CD14-positive monocyte (primary cell): ENCODE measurements at regions not wholly inside any gene's neighbourhood (a gene's known extent, or its start where the extent isn't known, plus 50 kb on each side); places are given as distances from the start of the nearest gene placed in this dataset.

Source experiments
- DNase-seq, 3 donors: peaks; one replicate each; pipeline ENCODE4 v3.0.0-alpha.2; 2011 to 2022
- H2AFZ ChIP-seq: 2 replicates; pipeline ENCODE4 v1.6.0; 2012; ENCODE audit warnings: mild to moderate bottlenecking, low read depth, low read length, inconsistent platforms; ENCODE audit not compliant: insufficient read depth, poor library complexity, severe bottlenecking
- H3K27ac ChIP-seq, 2 donors: 1 replicate in 1 of 2; 2 replicates in 1 of 2; pipeline ENCODE4 v1.5.1; 2012 to 2013; ENCODE audit warnings: low read length in 2 of 2, control low read depth in 1 of 2, inconsistent platforms in 1 of 2, low read depth in 1 of 2, mild to moderate bottlenecking in 1 of 2
- H3K27me3 ChIP-seq, 2 donors: one replicate each; pipeline versions ENCODE4 v1.6.0 to v1.6.1; 2011 to 2013; ENCODE audit warnings: low read length in 2 of 2; ENCODE audit not compliant: control insufficient read depth in 2 of 2, insufficient read depth in 2 of 2
- H3K36me3 ChIP-seq, 2 donors: replicated peaks in 1 of 2; 1 replicate in 1 of 2; 2 replicates in 1 of 2; pipeline versions ENCODE4 v1.5.1 to v1.6.1; 2012 to 2013; ENCODE audit warnings: low read length in 2 of 2, control low read depth in 1 of 2, inconsistent platforms in 1 of 2, mild to moderate bottlenecking in 1 of 2; ENCODE audit not compliant: insufficient read depth in 2 of 2, control insufficient read depth in 1 of 2
- H3K4me1 ChIP-seq, 2 donors: 1 replicate in 1 of 2; 2 replicates in 1 of 2; pipeline versions ENCODE4 v1.5.1 to v1.6.1; 2012 to 2013; ENCODE audit warnings: low read length in 2 of 2, control low read depth in 1 of 2, inconsistent platforms in 1 of 2, mild to moderate bottlenecking in 1 of 2, moderate library complexity in 1 of 2; ENCODE audit not compliant: insufficient read depth in 2 of 2, control insufficient read depth in 1 of 2
- H3K4me2 ChIP-seq: replicated peaks from 2 replicates; pipeline ENCODE3; 2012; ENCODE audit warnings: low read length, moderate library complexity, mild to moderate bottlenecking; ENCODE audit not compliant: poor library complexity, severe bottlenecking; ENCODE audit errors: extremely low read depth
- H3K4me3 ChIP-seq, 3 experiments: fragments of 200-600 bp in 1 of 3; sonication (generic) in 1 of 3; replicated peaks in 1 of 3; 1 replicate in 2 of 3; 2 replicates in 1 of 3; pipeline ENCODE4 v1.5.1; 2011 to 2013; ENCODE audit warnings: low read length in 3 of 3, mild to moderate bottlenecking in 3 of 3, control low read depth in 2 of 3, low read depth in 2 of 3, inconsistent platforms in 1 of 3, moderate library complexity in 1 of 3
- H3K79me2 ChIP-seq: 2 replicates; pipeline ENCODE4 v1.6.0; 2012; ENCODE audit warnings: mild to moderate bottlenecking, control low read depth, inconsistent platforms, low read length, moderate library complexity; ENCODE audit not compliant: insufficient read depth
- H3K9ac ChIP-seq: 2 replicates; pipeline ENCODE4 v1.6.0; 2017; ENCODE audit warnings: low read length, mild to moderate bottlenecking; ENCODE audit not compliant: insufficient read depth, poor library complexity, severe bottlenecking
- H3K9me3 ChIP-seq, 2 donors: replicated peaks in 1 of 2; 1 replicate in 1 of 2; 2 replicates in 1 of 2; pipeline versions ENCODE4 v1.5.1 to v1.6.1; 2012 to 2013; ENCODE audit warnings: low read length in 2 of 2, control low read depth in 1 of 2; ENCODE audit not compliant: control insufficient read depth in 1 of 2, insufficient read depth in 1 of 2
- H4K20me1 ChIP-seq: 2 replicates; pipeline ENCODE4 v1.6.0; 2012; ENCODE audit warnings: mild to moderate bottlenecking, low read length, control low read depth, moderate library complexity; ENCODE audit not compliant: insufficient read depth
- H3K27ac Mint-ChIP-seq, 7 donors: one replicate each; pipeline ENCODE4 v1.8.0; 2020; ENCODE audit warnings: mild to moderate bottlenecking in 7 of 7, mixed read lengths in 7 of 7, moderate library complexity in 6 of 7, inconsistent platforms in 2 of 7
- H3K27me3 Mint-ChIP-seq, 3 donors: one replicate each; pipeline ENCODE4 v1.8.0; 2021 to 2022; ENCODE audit warnings: low read depth in 3 of 3, mild to moderate bottlenecking in 3 of 3, mixed read lengths in 3 of 3, moderate library complexity in 3 of 3, inconsistent platforms in 1 of 3
- H3K36me3 Mint-ChIP-seq, 2 donors: one replicate each; pipeline ENCODE4 v1.8.0; 2020; ENCODE audit warnings: mixed read lengths in 2 of 2, inconsistent platforms in 1 of 2, mild to moderate bottlenecking in 1 of 2
- H3K4me1 Mint-ChIP-seq: one replicate; pipeline ENCODE4 v1.8.0; 2020; ENCODE audit warnings: mild to moderate bottlenecking, mixed read lengths
- H3K4me3 Mint-ChIP-seq, 2 donors: one replicate each; pipeline ENCODE4 v1.8.0; 2020; ENCODE audit warnings: mild to moderate bottlenecking in 2 of 2, mixed read lengths in 2 of 2, moderate library complexity in 1 of 2
- H3K9me3 Mint-ChIP-seq, 7 donors: one replicate each; pipeline ENCODE4 v1.8.0; 2020 to 2022; ENCODE audit warnings: mixed read lengths in 7 of 7, mild to moderate bottlenecking in 6 of 7, moderate library complexity in 6 of 7, inconsistent platforms in 2 of 7
- WGBS: methylation state at CpG from one replicate; pipeline ENCODE4 v1.1.5; 2013; ENCODE audit warnings: missing lambda C conversion rate; ENCODE audit not compliant: insufficient coverage; 5-methylcytosine and 5-hydroxymethylcytosine counted together
- intact Hi-C, 2 donors: fragments of 100-400 bp; cut with micrococcal nuclease; formaldehyde crosslinking; loops; one replicate each; pipeline versions ENCODE4 v1.15.0 to v1.15.1; 2023
- TF ChIP-seq, protein P1 (sequence below): fragments of 200-600 bp; IDR thresholded peaks from one replicate; pipeline ENCODE4 v1.8.0; 2022; ENCODE audit warnings: antibody characterized with exemption, mild to moderate bottlenecking

- Histone ChIP-seq H3K27ac (no peak overlapping the region), H4K20me1 (no peaks in the 10 kb centered on the region), H3K4me3 (no peak overlapping the region), H3K79me2 (no peaks in the 10 kb centered on the region), H3K9me3 (no peaks in the 10 kb centered on the region), H3K4me1 (no peaks in the 10 kb centered on the region), H2AFZ (no peak overlapping the region), H3K36me3 (no peaks in the 10 kb centered on the region), H3K4me2 (no peak overlapping the region), H3K27me3 (no peaks in the 10 kb centered on the region), H3K9ac (no peak overlapping the region)
- Mint-ChIP-seq H3K36me3 (no peaks in the 10 kb centered on the region), H3K4me3 (no peak overlapping the region), H3K9me3 (peaks cover 0 to 2% (median 0%) of the 10 kb centered on the region in 7 donors), H3K4me1 (no peaks in the 10 kb centered on the region), H3K27ac (no peak overlapping the region), H3K27me3 (peaks cover 0 to 4% (median 2%) of the 10 kb centered on the region in 3 donors)
- intact Hi-C loops, result no loop called here
- 90% methylated on average over 7 of the region's 8 CpGs for whole genome bisulfite sequencing
- no peak for DNase-seq
- TF ChIP-seq, protein P1, sequence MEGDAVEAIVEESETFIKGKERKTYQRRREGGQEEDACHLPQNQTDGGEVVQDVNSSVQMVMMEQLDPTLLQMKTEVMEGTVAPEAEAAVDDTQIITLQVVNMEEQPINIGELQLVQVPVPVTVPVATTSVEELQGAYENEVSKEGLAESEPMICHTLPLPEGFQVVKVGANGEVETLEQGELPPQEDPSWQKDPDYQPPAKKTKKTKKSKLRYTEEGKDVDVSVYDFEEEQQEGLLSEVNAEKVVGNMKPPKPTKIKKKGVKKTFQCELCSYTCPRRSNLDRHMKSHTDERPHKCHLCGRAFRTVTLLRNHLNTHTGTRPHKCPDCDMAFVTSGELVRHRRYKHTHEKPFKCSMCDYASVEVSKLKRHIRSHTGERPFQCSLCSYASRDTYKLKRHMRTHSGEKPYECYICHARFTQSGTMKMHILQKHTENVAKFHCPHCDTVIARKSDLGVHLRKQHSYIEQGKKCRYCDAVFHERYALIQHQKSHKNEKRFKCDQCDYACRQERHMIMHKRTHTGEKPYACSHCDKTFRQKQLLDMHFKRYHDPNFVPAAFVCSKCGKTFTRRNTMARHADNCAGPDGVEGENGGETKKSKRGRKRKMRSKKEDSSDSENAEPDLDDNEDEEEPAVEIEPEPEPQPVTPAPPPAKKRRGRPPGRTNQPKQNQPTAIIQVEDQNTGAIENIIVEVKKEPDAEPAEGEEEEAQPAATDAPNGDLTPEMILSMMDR, result no peak
Measured at GRCh38 chr15:93562395-93563123, 473.5 kb upstream of the RGMA start.

- TF ChIP-seq, protein P1, result no peak
- Histone ChIP-seq H3K4me2 (no peak overlapping the region), H3K36me3 (no peaks in the 10 kb centered on the region), H3K4me3 (no peak overlapping the region), H3K9me3 (no peaks in the 10 kb centered on the region), H3K79me2 (no peaks in the 10 kb centered on the region), H2AFZ (no peak overlapping the region), H3K4me1 (no peaks in the 10 kb centered on the region), H3K9ac (no peak overlapping the region), H4K20me1 (no peaks in the 10 kb centered on the region), H3K27ac (no peak overlapping the region), H3K27me3 (no peaks in the 10 kb centered on the region)
- Mint-ChIP-seq H3K9me3 (peaks cover 0 to 8% (median 2%) of the 10 kb centered on the region in 7 donors), H3K36me3 (no peaks in the 10 kb centered on the region), H3K4me3 (no peak overlapping the region), H3K27me3 (peaks cover 0 to 5% (median 1%) of the 10 kb centered on the region in 3 donors), H3K27ac (no peak overlapping the region), H3K4me1 (no peaks in the 10 kb centered on the region)
- 100% methylated on average over 1 of the region's 1 CpG for WGBS
- DNase-seq, result no peak
- intact Hi-C loops, result no loop called here
Measured at GRCh38 chr15:93557696-93558095, 468.7 kb upstream of the RGMA start.
